HFF-Myc (cell line): ENCODE measurements at regions not wholly inside any gene's neighbourhood (a gene's known extent, or its start where the extent isn't known, plus 50 kb on each side); places are given as distances from the start of the nearest gene placed in this dataset.

ENCODE experiments used
- DNase-seq: peaks from one replicate; pipeline ENCODE4 v3.0.0-alpha.2; 2011; ENCODE audit warnings: low read depth; ENCODE audit errors: extremely low read depth
- H3K4me3 ChIP-seq: replicated peaks from 2 replicates; pipeline ENCODE4 v1.5.1; 2011; ENCODE audit warnings: low read depth, mild to moderate bottlenecking, control low read depth, low read length
- CTCF ChIP-seq: IDR thresholded peaks from 2 replicates; pipeline ENCODE4 v1.5.1; 2012; ENCODE audit warnings: mild to moderate bottlenecking, low read depth, low read length, control low read depth; ENCODE audit errors: missing control alignments

- TF ChIP-seq CTCF: no peak
- no peak overlapping the region for H3K4me3 ChIP-seq
- no peak for DNase-seq
These were observed 973.5 kb upstream of the B3GALT2 start for GRCh38 chr1:194159941-194160340.

- DNase-seq: no peak
- TF ChIP-seq CTCF: no peak
- H3K4me3 ChIP-seq: no peak overlapping the region
These were observed 969.5 kb upstream of the B3GALT2 start for GRCh38 chr1:194155962-194156361.

- TF ChIP-seq CTCF: no peak
- no peak overlapping the region for H3K4me3 ChIP-seq
- no peak for DNase-seq
These were observed 964.6 kb upstream of the B3GALT2 start for GRCh38 chr1:194151056-194151455.

- TF ChIP-seq CTCF: no peak
- no peak for DNase-seq
- H3K4me3 ChIP-seq: no peak overlapping the region
These were observed 963.8 kb upstream of the B3GALT2 start for GRCh38 chr1:194150242-194150641.

GRCh38 chr1:194133152-194133551, 946.7 kb upstream of the B3GALT2 start:
- TF ChIP-seq CTCF: no peak
- H3K4me3 ChIP-seq: no peak overlapping the region
- DNase-seq: no peak

GRCh38 chr1:194118086-194118485, 931.7 kb upstream of the B3GALT2 start:
- TF ChIP-seq CTCF: no peak
- no peak overlapping the region for H3K4me3 ChIP-seq
- DNase-seq: no peak

GRCh38 chr1:194117582-194117981, 931.2 kb upstream of the B3GALT2 start:
- no peak overlapping the region for H3K4me3 ChIP-seq
- peak; percentile 4 for TF ChIP-seq CTCF
- no peak for DNase-seq
